Activated CD4-positive, alpha-beta memory T cell treated with anti-CD3 and anti-CD28 coated beads, Interleukin-2, amount 10 ng/mL, durations not matched to agents 7 days and 5 days (primary cell): ENCODE measurements at regions not wholly inside any gene's neighbourhood (a gene's known extent, or its start where the extent isn't known, plus 50 kb on each side); places are given as distances from the start of the nearest gene placed in this dataset.

Source experiments
- CTCF ChIA-PET: fragments of 350-600 bp; sonication (Branson Sonifier 250); formaldehyde crosslinking; loops from one replicate; lab custom pipeline; 2021; ENCODE audit warnings: antibody characterized with exemption, inconsistent platforms; lab: Charles Lee
- POLR2A ChIA-PET: fragments of 350-600 bp; sonication (Branson Sonifier 250); formaldehyde crosslinking; loops from one replicate; lab custom pipeline; 2021; ENCODE audit warnings: antibody characterized with exemption; lab: Charles Lee
- DNase-seq: peaks from one replicate; pipeline ENCODE4 v3.0.0-alpha.2; 2020
- H3K27ac Mint-ChIP-seq: one replicate; pipeline ENCODE4 v1.8.0; 2021; ENCODE audit warnings: mild to moderate bottlenecking, mixed read lengths
- H3K27me3 Mint-ChIP-seq: one replicate; pipeline ENCODE4 v1.8.0; 2021; ENCODE audit warnings: mixed read lengths
- H3K36me3 Mint-ChIP-seq: one replicate; pipeline ENCODE4 v1.8.0; 2021; ENCODE audit warnings: low read depth, mixed read lengths
- H3K4me1 Mint-ChIP-seq: one replicate; pipeline ENCODE4 v1.8.0; 2021; ENCODE audit warnings: mixed read lengths
- H3K4me3 Mint-ChIP-seq: one replicate; pipeline ENCODE4 v1.8.0; 2021; ENCODE audit warnings: mild to moderate bottlenecking, mixed read lengths
- H3K9me3 Mint-ChIP-seq: one replicate; pipeline ENCODE4 v1.8.0; 2021; ENCODE audit warnings: mixed read lengths

DNA sequence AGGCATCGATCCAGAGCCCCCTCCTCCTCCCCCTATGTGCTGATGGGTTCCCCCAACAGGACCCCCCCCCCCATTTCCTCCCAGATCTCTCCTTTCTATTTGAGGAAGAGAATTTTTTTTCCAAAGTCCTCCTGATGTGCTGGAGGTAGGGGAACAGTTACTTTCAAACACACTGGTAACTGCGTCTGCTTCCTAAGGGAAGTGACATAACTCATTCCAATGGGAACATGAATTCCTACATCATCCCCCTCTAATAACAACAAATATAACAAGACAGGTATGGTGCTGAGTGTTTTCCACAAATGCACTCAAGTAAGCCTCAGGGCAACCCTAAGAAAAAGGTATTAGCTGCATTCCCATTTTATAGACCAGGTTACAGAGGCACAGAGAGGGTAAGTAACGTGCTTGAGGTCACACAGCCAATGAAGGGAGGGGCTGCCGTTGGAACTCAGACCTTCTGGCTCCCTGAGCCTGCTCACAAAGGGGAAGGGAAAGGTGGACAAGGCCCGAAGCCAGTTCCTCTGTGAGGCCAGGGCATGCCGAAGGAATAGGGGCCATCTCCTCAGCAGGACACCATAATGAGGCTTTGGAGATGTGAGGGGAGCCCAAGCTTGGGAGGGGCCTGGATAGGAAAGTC lies 121.1 kb upstream of the NCOR2 start:
- no peak overlapping the region for H3K27ac Mint-ChIP-seq
- ChIA-PET CTCF (interaction anchor here (0.9 to 1.6 kb wide), 3 partner anchors 13 to 76 kb away, joined by 3 to 4 read pairs (median 3); no protein-coding TSS in a partner anchor), POLR2A (no interaction called here)
- H3K4me1 Mint-ChIP-seq: peaks cover 38% of the 10 kb centered on the region
- DNase-seq: no peak
- no peak overlapping the region for H3K4me3 Mint-ChIP-seq
- H3K27me3 Mint-ChIP-seq: peaks cover 27% of the 10 kb centered on the region
- peaks cover 2% of the 10 kb centered on the region for H3K36me3 Mint-ChIP-seq
- peaks cover 4% of the 10 kb centered on the region for H3K9me3 Mint-ChIP-seq

DNA sequence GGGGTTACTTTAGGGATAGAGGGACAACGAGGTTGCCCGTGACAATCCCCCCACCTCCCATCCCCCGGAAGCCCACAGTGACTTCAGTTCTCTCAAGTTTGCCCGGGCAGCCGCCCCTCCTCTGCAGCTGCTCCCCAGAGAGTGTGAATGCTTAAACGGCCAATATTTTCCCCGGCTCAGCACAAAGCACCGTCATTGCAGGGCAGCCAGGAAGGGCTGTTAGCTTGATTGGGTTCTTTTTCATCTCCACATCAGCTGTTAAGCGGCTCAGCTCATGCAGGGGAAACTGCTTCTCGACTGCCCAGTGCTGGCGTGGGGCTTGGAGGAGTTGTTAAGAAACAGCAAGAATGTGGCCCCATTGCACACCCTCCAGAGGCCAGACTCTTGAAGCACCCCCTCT lies 120.5 kb upstream of the NCOR2 start:
- Mint-ChIP-seq H3K27me3 (peaks cover 27% of the 10 kb centered on the region), H3K36me3 (peaks cover 2% of the 10 kb centered on the region), H3K4me3 (no peak overlapping the region), H3K9me3 (peaks cover 4% of the 10 kb centered on the region), H3K27ac (no peak overlapping the region), H3K4me1 (peaks cover 38% of the 10 kb centered on the region)
- ChIA-PET CTCF (interaction anchor here (0.9 to 1.6 kb wide), 4 partner anchors 13 to 218 kb away, joined by 3 to 4 read pairs (median 3); no protein-coding TSS in a partner anchor), POLR2A (no interaction called here)
- no peak for DNase-seq

DNA sequence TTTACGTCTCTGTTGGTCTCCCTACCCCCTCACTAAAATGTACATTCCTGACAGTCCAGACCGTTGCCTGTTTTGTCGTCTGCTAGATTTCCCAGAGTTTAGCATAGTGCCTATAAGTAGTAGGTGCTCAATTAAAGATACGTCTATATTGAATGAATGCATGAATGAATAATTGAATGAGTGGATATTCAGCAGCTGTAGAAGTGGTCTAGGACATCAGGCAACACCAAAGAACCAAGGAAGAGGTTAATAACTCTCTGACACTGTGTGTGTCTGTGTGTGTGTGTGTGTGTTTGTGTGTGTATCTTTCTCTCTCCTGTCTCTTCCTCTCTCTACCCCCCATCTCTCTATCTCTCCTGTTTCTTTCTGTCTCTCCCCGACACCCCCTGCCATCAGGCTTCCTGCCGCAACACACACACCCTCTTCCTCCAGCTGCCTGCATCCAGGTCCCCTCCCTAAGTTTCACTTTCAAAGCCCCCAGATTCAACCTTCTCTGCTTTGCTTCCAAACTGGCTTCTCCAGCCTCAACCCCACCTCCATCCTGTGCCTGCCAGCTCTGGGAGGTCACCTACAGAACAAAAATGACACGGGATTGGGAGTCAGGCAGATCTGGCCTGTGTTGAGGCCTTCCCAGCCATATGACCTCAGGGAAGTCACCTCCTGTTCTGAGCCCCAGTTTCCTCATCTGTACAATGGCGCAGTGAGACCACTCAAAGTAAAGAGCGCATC lies 119.9 kb upstream of the NCOR2 start:
- peaks cover 40% of the 10 kb centered on the region for H3K4me1 Mint-ChIP-seq
- CTCF ChIA-PET: interaction anchor here (0.7 to 1.6 kb wide), 4 partner anchors 23 to 340 kb away, joined by 3 read pairs; no protein-coding TSS in a partner anchor
- POLR2A ChIA-PET: interaction anchor here (0.9 kb wide), 1 partner anchor 8 kb away, joined by 3 read pairs; no protein-coding TSS in a partner anchor
- DNase-seq: no peak
- H3K36me3 Mint-ChIP-seq: peaks cover 2% of the 10 kb centered on the region
- H3K9me3 Mint-ChIP-seq: peaks cover 3% of the 10 kb centered on the region
- peak overlapping the region; percentile 0 for H3K27ac Mint-ChIP-seq
- no peak overlapping the region for H3K4me3 Mint-ChIP-seq
- H3K27me3 Mint-ChIP-seq: peaks cover 27% of the 10 kb centered on the region

DNA sequence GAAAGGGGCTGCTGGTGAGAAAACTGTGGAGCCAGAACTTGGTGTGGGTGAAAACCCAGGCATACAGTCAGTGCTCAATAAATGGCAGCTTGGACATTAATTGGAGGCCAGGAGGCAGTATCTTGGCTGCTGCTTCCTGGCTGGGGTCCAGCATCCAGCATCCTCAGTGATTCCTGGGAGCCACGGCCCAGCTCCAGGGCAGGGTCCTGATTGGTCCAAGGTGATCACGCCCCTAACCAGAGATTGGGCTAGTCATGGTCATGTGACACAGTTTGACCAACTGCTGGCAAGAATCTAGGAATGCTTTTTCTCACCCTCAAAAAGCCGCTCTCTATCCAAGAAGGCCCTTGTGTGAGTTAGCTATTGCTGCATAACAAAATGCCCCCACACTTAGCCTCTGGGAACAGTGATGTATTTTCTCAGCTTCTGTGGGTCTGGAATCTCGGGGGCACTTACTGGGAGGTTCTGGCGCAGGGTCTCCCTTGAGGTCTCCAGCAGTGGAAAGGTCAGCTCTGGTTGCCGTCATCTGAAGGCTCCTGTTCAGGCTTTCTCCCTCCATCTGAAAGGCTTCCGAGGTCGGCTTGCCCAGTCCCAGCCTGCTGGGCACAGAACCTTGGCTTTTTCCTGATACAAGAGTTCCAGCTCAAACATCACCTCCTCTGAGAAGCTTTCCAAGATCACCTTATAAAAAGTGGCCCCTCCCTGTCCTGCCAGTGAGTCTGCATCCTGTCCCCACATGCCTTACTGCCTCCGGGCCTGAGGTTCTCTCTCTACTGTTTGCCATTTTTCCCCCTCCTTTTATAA lies 119.2 kb upstream of the NCOR2 start:
- Mint-ChIP-seq H3K27ac (no peak overlapping the region), H3K4me1 (peaks cover 42% of the 10 kb centered on the region), H3K9me3 (peaks cover 2% of the 10 kb centered on the region), H3K36me3 (peaks cover 2% of the 10 kb centered on the region), H3K4me3 (no peak overlapping the region), H3K27me3 (peaks cover 27% of the 10 kb centered on the region)
- ChIA-PET CTCF (interaction anchor here (0.7 to 1.6 kb wide), 3 partner anchors 24 to 339 kb away, joined by 3 read pairs; no protein-coding TSS in a partner anchor), POLR2A (interaction anchor here (0.9 to 1.0 kb wide), 2 partner anchors 8 to 11 kb away, joined by 3 to 4 read pairs; no protein-coding TSS in a partner anchor)
- DNase-seq: no peak

DNA sequence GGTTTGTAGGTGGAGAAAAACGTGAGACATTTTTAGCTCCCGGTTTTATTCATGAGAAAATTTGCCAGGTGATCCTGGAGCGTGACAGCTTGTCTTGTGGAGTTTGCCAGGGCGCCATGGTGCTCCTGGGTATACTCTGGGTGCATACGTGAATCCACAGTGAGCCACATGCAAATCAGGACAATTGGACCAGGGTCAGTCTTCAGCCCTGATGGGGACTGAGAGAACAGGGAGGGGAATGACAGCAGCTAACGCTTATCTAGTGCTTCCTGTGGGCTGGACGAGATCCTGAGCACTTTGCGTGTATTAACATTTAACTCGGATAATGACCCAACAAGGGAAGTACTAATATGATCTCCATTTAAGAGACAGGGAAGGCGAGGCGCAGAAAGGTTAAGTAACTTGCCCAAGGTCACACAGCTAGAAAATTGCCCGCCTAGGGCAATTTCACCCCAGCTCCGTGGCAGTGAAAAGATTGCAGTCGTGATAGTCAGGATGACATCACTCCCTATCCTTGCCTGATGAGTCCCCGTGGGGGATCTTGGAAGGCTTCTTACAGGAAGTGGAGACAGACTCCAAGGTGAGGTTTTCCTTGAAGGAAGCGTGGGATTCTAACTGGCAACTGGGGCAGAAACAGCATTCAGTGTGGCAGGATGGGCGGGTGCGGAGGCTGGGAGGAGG lies 118.4 kb upstream of the NCOR2 start:
- peaks cover 2% of the 10 kb centered on the region for H3K36me3 Mint-ChIP-seq
- POLR2A ChIA-PET: interaction anchor here (1.0 kb wide), 1 partner anchor 10 kb away, joined by 4 read pairs; no protein-coding TSS in a partner anchor
- peaks cover 47% of the 10 kb centered on the region for H3K4me1 Mint-ChIP-seq
- CTCF ChIA-PET: interaction anchor here (1.4 kb wide), 1 partner anchor 26 kb away, joined by 3 read pairs; no protein-coding TSS in a partner anchor
- no peak overlapping the region for H3K4me3 Mint-ChIP-seq
- H3K9me3 Mint-ChIP-seq: no peaks in the 10 kb centered on the region
- DNase-seq: no peak
- H3K27me3 Mint-ChIP-seq: peaks cover 27% of the 10 kb centered on the region
- H3K27ac Mint-ChIP-seq: no peak overlapping the region

DNA sequence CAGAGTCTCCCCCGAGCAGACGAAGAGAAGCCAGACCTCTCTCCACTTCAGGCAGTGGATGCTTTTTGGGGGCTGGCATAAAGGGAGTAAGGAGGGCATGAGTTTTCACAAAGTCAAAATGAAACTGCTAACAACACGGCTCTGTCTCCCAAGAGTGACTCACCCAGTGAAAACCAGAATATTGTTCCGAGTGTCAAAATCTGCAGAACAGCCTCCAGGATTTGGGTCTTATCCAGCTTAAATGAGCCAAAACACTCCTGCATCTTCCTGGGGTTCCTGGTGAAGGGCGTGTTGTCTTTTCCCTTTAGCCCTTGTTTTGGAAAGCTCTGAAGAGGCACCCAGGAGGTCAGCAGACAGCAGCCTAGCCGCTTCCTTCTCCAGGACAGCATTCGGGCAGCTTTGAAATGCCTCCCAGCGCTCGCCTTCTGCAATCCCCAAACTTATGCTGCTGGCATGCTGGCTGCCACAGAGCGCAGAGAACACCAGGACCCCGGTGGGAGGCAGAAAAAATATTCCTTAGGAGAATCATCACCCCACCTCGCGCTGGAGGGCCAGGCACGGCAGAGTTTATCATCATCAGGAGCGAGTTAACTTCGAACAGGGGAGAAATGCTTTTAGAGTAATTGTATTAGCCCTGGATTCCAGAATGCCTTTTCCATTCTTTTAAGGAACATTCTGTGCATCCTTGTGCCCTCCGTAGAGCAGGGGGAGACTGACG lies 117.7 kb upstream of the NCOR2 start:
- no peak for DNase-seq

DNA sequence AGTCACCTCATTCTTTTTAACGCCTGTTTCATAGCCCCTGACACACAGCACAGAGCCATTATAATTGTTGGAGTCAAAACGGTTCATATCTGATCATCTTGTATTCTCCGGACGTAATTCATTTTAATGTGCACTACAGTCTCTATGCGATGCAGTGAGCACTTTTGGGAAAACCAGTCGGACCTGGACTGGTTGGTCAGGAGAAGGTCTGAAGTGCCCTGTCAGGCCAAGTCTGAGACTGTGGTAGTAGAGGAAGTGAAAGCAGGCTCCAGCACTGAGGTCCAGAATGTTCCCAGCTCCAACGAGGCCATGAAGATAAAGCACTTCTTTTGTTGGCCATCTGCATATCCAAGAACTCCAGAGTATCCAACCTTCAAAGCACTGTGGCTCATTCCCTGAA lies 117.1 kb upstream of the NCOR2 start:
- peaks cover 20% of the 10 kb centered on the region for H3K27me3 Mint-ChIP-seq
- H3K36me3 Mint-ChIP-seq: no peaks in the 10 kb centered on the region
- peaks cover 47% of the 10 kb centered on the region for H3K4me1 Mint-ChIP-seq
- ChIA-PET POLR2A (no interaction called here), CTCF (no interaction called here)
- no peaks in the 10 kb centered on the region for H3K9me3 Mint-ChIP-seq
- no peak for DNase-seq
- no peak overlapping the region for H3K4me3 Mint-ChIP-seq
- H3K27ac Mint-ChIP-seq: no peak overlapping the region

More for the DNA sequence above, 117.7 kb upstream of the NCOR2 start:
- H3K27me3 Mint-ChIP-seq: peaks cover 25% of the 10 kb centered on the region
- H3K36me3 Mint-ChIP-seq: no peaks in the 10 kb centered on the region
- POLR2A ChIA-PET: no interaction called here
- H3K27ac Mint-ChIP-seq: no peak overlapping the region
- CTCF ChIA-PET: interaction anchor here (1.4 kb wide), 1 partner anchor 27 kb away, joined by 3 read pairs; no protein-coding TSS in a partner anchor
- H3K4me1 Mint-ChIP-seq: peaks cover 47% of the 10 kb centered on the region
- no peak overlapping the region for H3K4me3 Mint-ChIP-seq
- H3K9me3 Mint-ChIP-seq: no peaks in the 10 kb centered on the region

DNA sequence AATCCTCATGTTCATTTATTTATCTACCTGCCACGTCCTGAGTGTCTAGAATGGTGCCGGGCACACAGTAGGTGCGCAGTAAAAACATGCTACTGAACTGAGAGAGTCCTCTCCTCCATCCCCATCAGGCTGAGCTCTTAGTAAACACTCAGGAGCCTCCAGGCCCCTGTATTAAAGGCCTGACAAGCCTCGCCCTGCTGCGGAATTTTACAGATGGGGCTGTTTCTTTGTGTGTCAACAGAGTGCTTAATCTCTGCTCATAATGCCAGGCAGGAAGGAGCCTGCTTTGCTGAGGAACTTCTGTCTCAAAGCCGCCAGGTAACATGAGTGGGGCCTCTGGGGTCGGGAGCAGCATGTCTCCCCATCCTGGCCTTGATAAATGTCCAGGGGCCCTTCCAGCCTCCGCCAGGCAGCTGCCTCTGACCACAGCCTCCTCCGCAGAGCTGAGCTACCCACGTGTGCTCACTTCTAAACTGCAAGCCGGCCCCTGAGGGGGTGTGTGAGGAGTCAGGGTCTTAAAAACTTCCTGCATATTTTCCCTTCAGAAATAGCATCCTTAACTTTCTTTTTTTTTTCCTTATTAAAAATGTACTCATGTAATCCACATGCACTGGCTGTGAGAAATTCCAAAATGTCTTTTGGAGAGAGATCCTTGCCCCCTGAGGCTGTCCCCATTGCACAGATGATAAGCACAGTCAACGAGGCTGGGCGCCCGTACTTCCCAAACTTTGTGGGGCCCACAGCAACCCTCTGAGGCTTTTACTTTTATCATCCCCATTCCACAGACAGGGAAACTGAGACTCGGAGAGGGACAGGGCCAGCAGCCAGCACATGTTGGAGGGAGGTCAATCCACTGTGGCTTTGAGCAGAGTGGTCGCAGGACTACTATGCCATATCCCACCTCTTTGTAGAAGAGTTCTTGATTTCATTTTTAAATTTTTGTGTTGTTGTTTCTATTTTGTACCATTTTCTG lies 116.0 kb upstream of the NCOR2 start:
- Mint-ChIP-seq H3K27ac (no peak overlapping the region), H3K27me3 (peaks cover 16% of the 10 kb centered on the region), H3K4me1 (peaks cover 45% of the 10 kb centered on the region), H3K4me3 (no peak overlapping the region), H3K9me3 (no peaks in the 10 kb centered on the region), H3K36me3 (no peaks in the 10 kb centered on the region)
- ChIA-PET POLR2A (no interaction called here), CTCF (no interaction called here)
- no peak for DNase-seq

DNA sequence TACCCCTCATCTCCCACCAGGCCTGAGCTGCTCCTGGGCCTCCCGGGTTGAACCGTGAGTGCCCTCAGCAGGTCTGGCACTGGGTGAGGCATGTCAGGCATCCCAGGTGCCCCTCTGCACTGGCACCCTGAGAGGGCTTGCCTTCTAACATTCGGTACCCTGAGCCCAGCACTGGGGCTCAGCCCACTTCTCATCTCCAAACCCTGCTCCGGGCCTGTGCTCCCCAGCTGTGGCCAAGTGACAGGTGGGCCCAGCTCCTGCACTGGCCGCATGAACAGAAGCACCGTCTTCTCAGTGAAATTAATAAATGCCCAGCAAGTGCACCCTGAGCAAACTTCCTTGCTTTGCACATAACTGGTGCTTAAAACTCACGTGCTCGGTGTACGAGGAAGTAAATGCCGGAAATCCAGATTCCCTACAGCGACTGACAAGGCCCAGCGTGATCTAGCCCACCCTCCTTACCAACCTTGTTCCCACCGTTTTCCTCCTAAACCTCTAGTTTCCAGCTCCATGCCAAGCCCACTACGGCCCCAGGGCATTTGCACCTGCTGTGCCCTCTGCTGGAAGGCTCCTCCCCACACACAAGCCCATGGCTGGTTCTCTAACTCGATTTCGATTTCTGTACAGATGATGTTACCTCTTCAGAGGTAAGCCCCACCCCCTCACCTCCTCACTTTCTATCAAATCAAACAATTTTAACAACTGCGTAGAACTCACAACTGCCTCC lies 115.2 kb upstream of the NCOR2 start:
- ChIA-PET POLR2A (no interaction called here), CTCF (no interaction called here)
- Mint-ChIP-seq H3K27ac (no peak overlapping the region), H3K4me1 (peaks cover 36% of the 10 kb centered on the region), H3K9me3 (no peaks in the 10 kb centered on the region), H3K36me3 (no peaks in the 10 kb centered on the region), H3K27me3 (peaks cover 14% of the 10 kb centered on the region), H3K4me3 (no peak overlapping the region)
- no peak for DNase-seq

DNA sequence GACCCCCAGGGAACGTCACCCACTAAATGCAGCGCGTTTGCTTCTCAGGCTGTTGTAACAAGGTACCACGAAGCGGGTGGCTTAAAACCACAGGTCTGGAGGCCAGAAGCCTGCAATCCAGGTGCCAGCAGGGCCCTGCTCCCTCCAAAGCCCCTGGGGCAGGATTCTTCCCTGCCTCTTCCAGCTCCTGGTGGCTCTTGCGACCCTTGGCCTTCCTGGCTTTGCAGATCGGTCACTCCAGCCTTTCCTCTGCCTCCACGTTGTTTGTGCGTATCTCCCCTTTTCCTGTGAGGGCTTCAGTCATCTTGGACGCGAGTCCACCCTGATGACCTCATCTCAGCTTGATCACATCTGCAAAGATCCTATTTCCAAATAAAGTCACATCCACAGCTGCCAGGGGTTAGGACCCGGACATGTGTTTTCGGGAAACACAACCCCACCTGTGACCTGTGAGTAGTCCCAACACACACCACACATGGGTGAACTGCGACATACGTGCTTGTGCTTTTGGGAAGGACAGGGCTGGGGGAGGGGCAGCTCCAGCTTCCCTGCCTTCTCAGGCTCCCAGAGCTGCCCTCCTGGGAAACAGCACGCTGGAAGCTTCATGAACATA lies 114.5 kb upstream of the NCOR2 start:
- Mint-ChIP-seq H3K27ac (no peak overlapping the region), H3K36me3 (no peaks in the 10 kb centered on the region), H3K27me3 (peaks cover 7% of the 10 kb centered on the region), H3K9me3 (no peaks in the 10 kb centered on the region), H3K4me3 (no peak overlapping the region), H3K4me1 (peaks cover 29% of the 10 kb centered on the region)
- POLR2A ChIA-PET: no interaction called here
- no peak for DNase-seq
- CTCF ChIA-PET: no interaction called here
